Mucosa of descending colon (tissue), 3 donors: ENCODE measurements at regions not wholly inside any gene's neighbourhood (a gene's known extent, or its start where the extent isn't known, plus 50 kb on each side); places are given as distances from the start of the nearest gene placed in this dataset.

Source experiments
- ATAC-seq: fragments of 200-7000 bp; cut with Tn5 transposase; one replicate; pipeline ENCODE4 v1.9.1; 2020; ENCODE audit warnings: mild to moderate bottlenecking, moderate library complexity
- DNase-seq, 3 donors: peaks; one replicate each; pipeline ENCODE4 v3.0.0-alpha.2; 2020
- H3K36me3 ChIP-seq: fragments of 200-600 bp; one replicate; pipeline ENCODE4 v1.8.0; 2021; ENCODE audit warnings: low read depth, mild to moderate bottlenecking
- H3K4me1 ChIP-seq: fragments of 200-600 bp; one replicate; pipeline ENCODE4 v1.8.0; 2021; ENCODE audit warnings: low read depth, mild to moderate bottlenecking
- H3K4me3 ChIP-seq: fragments of 200-600 bp; one replicate; pipeline ENCODE4 v1.8.0; 2021; ENCODE audit warnings: mild to moderate bottlenecking
- H3K9me3 ChIP-seq: fragments of 200-600 bp; one replicate; pipeline ENCODE4 v1.8.0; 2021; ENCODE audit warnings: mild to moderate bottlenecking
- CTCF ChIP-seq: fragments of 200-600 bp; IDR thresholded peaks from one replicate; pipeline ENCODE4 v1.8.0; 2022; ENCODE audit warnings: antibody characterized with exemption, mild to moderate bottlenecking
- intact Hi-C, 2 donors: fragments of 100-400 bp; cut with DNase I in 1 of 2; cut with micrococcal nuclease in 1 of 2; formaldehyde crosslinking; loops; one replicate each; pipeline versions ENCODE4 v1.11.0 to v1.11.1; 2022; cut with DNase I, micrococcal nuclease
- donor health status: DM: no; HTN: no; CAD: no; lungs with moderate emphysema.
- donor health status: DM: no; HTN: no; CAD: no.
- donor health status: DM: no; HTN: yes; CAD: no.

DNA sequence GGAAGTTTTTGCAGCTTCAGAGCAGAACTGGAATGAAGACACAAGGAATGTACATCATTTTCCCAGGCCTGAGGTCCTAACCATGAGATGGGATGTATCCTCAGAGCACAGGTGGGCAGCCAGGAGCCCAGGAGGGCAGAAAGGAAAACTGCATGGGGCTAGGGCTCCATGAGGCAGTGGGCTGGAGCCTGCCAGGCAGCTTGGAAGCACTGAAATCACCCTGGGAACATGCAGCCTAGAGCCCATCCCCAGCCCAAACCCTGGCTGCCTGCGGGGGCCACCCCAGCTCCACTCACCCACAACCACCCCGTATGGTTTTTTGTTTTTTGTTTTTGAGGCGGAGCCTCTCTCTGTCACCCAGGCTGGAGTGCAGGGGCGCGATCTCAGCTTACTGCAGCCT, 86.2 kb upstream of the SIAH1 start:
- no peak for ATAC-seq

GRCh38 chr16:48462106-48462740, 77.0 kb upstream of the SIAH1 start:
- TF ChIP-seq CTCF, result no peak

More for the DNA sequence above, 86.2 kb upstream of the SIAH1 start:
- Histone ChIP-seq H3K4me1 (no peaks in the 10 kb centered on the region), H3K4me3 (no peak overlapping the region), H3K36me3 (no peaks in the 10 kb centered on the region), H3K9me3 (no peaks in the 10 kb centered on the region)
- DNase-seq, result no peak
- intact Hi-C loops, result no loop called here
- no peak for TF ChIP-seq CTCF

DNA sequence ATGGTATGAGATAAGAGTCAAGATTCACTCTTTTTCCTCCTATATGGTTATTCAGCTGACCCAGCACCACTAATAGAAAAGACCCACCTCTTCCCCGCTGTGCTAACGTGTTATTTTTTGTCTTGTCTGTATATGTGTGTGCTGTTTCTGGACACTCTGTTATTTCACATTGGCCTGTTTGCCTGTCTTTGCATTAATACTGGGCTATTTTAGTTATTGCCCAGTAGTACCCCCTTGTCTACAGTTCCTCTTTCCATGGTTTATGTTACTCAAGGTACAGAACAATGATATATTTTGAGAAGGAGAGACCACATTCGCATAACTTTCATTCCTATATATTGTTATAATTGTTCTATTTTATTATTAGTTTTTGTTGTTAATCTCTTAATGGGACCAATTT, 74.0 kb upstream of the SIAH1 start:
- Histone ChIP-seq H3K4me1 (no peaks in the 10 kb centered on the region), H3K4me3 (no peak overlapping the region), H3K9me3 (no peaks in the 10 kb centered on the region), H3K36me3 (no peaks in the 10 kb centered on the region)
- intact Hi-C loops, result no loop called here
- DNase-seq (no peak), ATAC-seq (no peak)
- no peak for TF ChIP-seq CTCF

More at GRCh38 chr16:48462106-48462740, 77.0 kb upstream of the SIAH1 start:
- Histone ChIP-seq H3K36me3 (no peaks in the 10 kb centered on the region), H3K9me3 (no peaks in the 10 kb centered on the region), H3K4me3 (no peak overlapping the region), H3K4me1 (no peaks in the 10 kb centered on the region)
- ATAC-seq (no peak), DNase-seq (no peak)
- intact Hi-C loops, result no loop called here

GRCh38 chr16:48454051-48454450, 68.8 kb upstream of the SIAH1 start:
- Histone ChIP-seq H3K4me1 (no peaks in the 10 kb centered on the region), H3K36me3 (no peaks in the 10 kb centered on the region), H3K9me3 (no peaks in the 10 kb centered on the region), H3K4me3 (no peak overlapping the region)
- DNase-seq, result no peak
- TF ChIP-seq CTCF, result no peak
- intact Hi-C loops, result no loop called here
- no peak for ATAC-seq

GRCh38 chr16:48452991-48453760, 68.0 kb upstream of the SIAH1 start:
- Histone ChIP-seq H3K9me3 (no peaks in the 10 kb centered on the region), H3K4me1 (no peaks in the 10 kb centered on the region), H3K36me3 (no peaks in the 10 kb centered on the region), H3K4me3 (no peak overlapping the region)
- ATAC-seq (no peak), DNase-seq (no peak)
- intact Hi-C loops, result no loop called here
- TF ChIP-seq CTCF, result no peak
